GM12873 (cell line): ENCODE measurements at regions not wholly inside any gene's neighbourhood (a gene's known extent, or its start where the extent isn't known, plus 50 kb on each side); places are given as distances from the start of the nearest gene placed in this dataset.

Source experiments
- TF ChIP-seq, protein P1 (sequence below): IDR thresholded peaks from 2 replicates; pipeline ENCODE4 v1.5.1; 2012; ENCODE audit warnings: low read depth, mild to moderate bottlenecking, moderate library complexity, low read length, control low read depth; ENCODE audit not compliant: insufficient read depth; ENCODE audit errors: missing control alignments

DNA sequence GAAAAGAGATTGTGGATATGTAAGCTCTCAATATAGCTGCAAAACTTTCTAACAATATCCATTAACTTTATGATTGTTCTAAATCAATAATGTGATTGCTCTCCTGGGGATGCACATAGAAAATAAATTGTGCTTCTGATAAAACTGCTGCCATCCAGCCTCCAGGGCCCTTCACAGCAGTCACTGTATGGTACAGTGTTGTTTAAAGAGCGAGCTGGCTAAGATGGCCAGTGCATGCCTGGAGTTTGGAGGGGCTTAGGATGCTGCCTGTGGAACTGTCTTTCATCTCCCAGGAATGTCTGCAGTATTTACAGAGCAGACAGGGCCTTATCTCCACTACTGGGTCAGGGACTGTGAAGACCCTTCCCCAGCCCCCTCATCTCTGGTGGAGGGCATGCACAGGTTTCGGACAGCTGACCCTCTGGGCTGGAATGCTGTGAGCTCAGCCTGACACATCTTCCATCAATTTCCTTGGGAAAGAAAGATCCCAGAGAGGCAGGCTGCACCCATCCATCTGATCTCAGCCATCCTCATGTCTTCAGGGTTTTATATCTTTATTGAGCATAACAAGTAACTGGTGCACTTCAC is 137.0 kb downstream of the PLPP3 start:
- TF ChIP-seq, protein P1, sequence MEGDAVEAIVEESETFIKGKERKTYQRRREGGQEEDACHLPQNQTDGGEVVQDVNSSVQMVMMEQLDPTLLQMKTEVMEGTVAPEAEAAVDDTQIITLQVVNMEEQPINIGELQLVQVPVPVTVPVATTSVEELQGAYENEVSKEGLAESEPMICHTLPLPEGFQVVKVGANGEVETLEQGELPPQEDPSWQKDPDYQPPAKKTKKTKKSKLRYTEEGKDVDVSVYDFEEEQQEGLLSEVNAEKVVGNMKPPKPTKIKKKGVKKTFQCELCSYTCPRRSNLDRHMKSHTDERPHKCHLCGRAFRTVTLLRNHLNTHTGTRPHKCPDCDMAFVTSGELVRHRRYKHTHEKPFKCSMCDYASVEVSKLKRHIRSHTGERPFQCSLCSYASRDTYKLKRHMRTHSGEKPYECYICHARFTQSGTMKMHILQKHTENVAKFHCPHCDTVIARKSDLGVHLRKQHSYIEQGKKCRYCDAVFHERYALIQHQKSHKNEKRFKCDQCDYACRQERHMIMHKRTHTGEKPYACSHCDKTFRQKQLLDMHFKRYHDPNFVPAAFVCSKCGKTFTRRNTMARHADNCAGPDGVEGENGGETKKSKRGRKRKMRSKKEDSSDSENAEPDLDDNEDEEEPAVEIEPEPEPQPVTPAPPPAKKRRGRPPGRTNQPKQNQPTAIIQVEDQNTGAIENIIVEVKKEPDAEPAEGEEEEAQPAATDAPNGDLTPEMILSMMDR = no peak

DNA sequence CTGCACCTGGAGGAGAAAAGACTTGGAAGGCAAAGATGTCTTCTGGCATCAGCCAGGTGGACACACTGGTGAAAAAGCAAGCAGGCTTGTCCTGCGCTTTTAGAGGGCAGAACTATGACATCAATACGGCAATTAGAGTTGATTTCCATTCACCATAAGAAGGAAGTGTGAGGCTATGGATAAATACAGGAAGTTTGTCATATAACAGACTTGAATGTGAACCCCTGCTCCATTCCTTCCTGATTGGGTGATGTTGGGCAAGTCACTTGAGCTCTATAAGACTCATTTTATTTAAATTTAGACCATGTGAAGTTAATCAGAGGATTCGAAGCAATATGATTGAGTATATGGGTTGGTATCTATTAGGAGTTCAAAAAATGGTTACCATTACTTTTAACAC is 137.8 kb downstream of the PLPP3 start:
- TF ChIP-seq, protein P1 = no peak

DNA sequence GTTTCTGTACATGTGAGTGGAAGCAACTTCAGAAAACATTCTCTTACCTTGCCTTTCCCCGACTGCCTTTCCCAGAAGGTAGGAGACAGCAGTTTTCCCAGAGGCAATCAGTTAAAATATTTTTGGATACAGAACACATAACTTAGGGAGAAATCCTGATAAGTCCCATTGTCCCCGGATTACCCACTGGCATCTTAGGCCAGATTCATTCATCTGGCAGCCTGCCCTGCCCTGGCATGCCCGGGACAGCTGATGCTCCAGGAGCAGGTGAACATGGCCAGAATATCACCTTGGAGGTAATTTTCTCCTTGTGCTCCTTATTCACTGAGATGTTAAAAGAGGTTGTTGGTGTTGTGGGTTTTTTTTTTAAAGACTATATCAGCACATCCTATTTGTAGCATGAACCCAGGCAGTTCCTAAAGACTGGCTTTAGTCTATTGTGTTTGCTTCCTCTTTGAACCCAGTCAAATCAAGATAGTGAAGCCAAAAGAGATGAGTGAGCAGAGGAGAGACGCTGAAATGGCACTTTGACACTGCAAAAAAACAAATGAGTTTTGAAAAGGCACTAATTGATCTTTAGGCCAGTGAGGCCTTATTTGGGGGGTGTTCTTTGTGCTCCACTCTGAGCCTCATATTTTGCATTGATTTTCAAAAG is 139.6 kb downstream of the PLPP3 start:
- TF ChIP-seq, protein P1 = no peak

DNA sequence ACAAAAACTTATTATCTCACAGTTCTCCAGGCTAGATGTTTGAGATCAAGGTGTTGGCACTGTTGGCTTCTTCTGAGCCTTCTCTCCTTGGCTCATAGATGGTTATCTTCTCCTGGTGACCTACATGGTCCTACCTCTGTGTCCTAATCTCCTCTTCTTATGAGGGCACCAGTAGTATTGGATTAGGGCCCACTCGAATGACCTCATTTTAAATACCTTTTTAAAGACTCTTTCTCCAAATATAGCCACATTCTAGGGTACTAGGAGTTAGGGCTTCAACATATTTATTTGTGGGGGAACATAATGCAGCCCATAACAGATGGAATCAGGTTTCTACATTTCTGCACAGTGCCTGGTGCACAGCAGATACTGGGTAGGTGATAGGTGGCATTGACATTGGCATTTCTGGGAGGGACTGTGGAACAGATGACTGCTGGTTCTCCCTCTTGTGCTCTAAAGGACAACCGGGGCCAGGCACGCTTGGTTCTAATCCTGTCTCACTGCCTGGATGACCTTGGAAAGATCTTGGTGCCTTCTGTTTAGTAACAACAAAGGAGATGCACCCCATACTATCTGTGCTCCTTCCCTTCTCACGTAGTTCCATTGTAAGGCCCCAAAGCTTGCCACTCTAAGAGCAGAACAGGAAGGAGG is 140.3 kb downstream of the PLPP3 start:
- TF ChIP-seq, protein P1 = no peak

DNA sequence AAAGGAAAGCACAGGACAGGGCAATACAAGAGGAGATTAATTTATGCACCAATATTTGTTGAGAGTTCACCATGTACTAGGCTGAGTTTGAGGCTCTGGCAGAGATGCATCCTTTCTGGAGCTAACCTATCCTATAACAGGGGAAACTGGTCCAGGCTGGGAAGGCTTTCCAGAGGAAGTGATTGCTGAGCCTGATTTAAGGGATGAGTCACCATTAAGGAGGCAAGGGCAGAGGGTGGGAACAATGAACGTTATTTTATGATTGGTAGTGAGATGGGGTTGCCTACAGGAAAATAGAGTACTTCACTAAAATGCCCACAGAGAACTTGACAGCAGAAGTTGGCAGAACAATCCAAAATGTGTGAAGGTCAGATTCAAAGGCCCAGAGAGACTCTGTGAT is 141.4 kb downstream of the PLPP3 start:
- TF ChIP-seq, protein P1 = no peak

DNA sequence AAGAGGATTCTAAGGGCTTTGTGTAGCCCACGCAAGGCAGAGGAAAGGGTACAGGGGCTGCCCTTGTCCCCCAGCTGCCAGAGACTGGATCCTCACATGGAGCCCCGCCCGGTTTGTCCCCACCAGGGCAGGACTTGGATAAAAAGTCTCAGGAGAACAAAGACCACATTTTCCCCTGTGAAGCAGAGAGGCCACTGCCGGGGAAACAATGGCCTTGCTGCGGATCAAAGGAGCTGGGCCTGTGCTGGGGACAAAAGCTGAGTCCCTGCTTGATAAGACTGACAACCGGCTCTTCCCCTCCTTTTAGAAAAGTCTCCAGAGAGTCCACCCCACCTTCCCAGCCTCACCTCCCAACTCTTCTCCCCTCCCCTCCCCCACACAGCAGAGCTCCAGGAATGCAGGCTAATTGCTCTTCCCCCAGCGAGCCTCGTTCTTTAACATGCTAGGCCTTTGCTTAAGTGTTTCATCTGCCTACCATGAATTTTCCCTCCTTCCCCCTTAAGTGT is 142.4 kb downstream of the PLPP3 start:
- TF ChIP-seq, protein P1 = no peak

DNA sequence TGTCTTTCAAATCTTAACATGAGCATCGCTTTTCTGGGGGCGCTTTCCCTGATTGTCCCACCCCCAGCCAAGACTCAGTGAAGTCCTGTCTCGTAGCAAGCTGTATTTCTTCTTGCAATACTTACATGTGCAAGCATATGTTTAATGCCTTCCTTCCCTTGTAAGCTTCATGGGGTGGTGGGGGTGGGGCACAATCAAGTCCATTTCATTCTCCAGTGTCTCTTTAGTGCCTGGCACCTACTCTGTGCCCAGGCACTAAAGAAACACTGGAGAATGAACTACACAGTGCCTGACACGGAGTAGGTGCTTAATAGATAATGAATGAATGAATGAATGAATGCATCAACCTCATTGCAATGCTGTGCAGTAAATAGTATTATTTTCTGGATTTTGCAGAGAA is 143.1 kb downstream of the PLPP3 start:
- TF ChIP-seq, protein P1 = no peak
